ENCODE measurements at regions not wholly inside any gene's neighbourhood (a gene's known extent, or its start where the extent isn't known, plus 50 kb on each side); places are given as distances from the start of the nearest gene placed in this dataset.
"Not testable (repeated sequence)": the region's sequence is repeated elsewhere in the genome, so short reads cannot be mapped to it uniquely, and the experiment has no call there.

- DNase-seq (ENCODE audit: missing footprints); ATAC-seq; intact Hi-C loops (cut with DNase I): not testable (repeated sequence)
Measured at GRCh38 chr4:97141332-97141731, 1001.9 kb downstream of the STPG2 start.

DNA sequence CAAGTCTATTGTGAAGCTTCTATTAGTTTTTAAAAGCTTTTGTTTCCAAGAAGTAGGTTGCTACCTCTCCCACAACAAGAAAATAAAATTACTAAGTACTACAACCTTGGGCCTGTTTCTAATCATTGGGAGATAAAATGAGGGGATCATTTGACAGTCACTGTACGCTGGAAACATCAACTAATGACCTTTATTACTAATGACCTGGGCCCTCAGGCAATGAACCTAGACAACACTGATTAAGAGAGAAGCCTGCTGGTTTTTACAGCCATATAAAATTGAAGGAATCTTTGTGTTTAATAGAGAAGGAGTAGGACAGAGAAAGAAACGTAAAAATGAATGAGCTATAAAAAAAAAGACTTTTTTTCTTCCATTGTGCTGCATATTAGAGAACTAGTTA lies 1000.9 kb downstream of the STPG2 start:
- DNase-seq (ENCODE audit: missing footprints): no peak
- ATAC-seq: no peak
- intact Hi-C loops (cut with DNase I): no loop called here

GRCh38 chr4:97142893-97143292 lies 1000.4 kb downstream of the STPG2 start:
- intact Hi-C loops (cut with DNase I): no loop called here
- ATAC-seq: no peak
- DNase-seq (ENCODE audit: missing footprints): no peak

DNA sequence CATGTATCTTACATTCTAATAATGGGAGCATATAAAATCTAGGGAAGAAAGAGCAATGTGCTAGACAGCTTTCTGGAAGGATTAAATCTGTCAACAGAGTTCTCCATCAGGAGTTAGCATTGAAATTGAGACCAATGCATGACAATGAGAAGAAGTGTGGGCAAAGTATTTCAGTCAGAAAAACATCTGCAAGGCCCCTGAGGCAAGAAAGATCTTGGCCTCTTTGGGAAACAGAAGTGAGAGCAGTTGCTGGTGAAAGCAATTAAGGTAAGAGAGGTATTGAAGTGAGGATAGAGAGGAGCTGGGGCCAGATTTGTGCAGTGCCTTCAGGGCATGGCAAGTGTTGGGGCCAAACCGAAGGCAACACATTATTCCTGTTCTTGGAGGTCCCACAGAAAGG lies 999.1 kb downstream of the STPG2 start:
- DNase-seq (ENCODE audit: missing footprints) (no peak), ATAC-seq (no peak)
- intact Hi-C loops (cut with DNase I): no loop called here

DNA sequence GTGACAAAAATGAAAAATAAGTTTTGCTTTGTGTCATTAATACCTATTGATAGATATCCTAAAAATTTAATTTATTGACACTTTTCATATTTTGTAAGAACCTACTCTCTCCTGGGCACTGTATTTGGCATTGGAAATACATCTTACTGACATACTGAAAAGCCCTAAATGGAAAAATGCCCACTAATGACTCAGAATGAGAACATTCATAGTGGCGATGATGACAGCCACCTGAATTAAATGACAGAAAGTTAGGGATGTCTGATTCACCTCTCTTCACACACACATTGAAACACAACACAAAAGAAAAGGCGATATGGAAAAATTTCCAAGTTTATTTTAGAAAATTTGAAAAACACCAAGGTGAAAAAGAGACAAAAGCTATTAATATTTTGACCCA lies 992.3 kb downstream of the STPG2 start:
- ATAC-seq (no peak), DNase-seq (ENCODE audit: missing footprints) (no peak)
- intact Hi-C loops (cut with DNase I): no loop called here

GRCh38 chr4:97152149-97152548 lies 991.1 kb downstream of the STPG2 start:
- no peak for ATAC-seq
- DNase-seq (ENCODE audit: missing footprints): no peak
- intact Hi-C loops (cut with DNase I): no loop called here

- ATAC-seq: no peak
- DNase-seq (ENCODE audit: missing footprints): no peak
- intact Hi-C loops (cut with DNase I): no loop called here
Measured at GRCh38 chr4:97153042-97153441, 990.2 kb downstream of the STPG2 start.

DNA sequence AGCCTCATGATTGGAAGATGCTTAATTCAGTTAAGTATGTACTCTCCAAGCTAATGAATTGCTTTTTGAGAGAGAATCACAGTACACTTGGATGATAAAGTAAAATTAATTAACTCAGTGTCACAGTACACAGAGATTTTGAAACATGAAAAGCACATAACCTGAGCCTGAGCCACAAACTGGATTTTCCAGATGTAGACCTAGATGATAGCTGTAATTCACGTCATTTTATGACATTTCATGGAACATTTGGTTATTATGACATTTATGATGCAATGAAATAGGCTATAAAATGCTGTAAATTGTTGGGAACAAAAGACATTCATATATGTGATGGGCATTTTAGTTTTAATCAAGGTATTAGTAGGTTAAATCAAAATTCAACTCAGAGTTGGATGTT lies 983.7 kb downstream of the STPG2 start:
- DNase-seq (ENCODE audit: missing footprints): no peak
- intact Hi-C loops (cut with DNase I): no loop called here
- no peak for ATAC-seq

DNA sequence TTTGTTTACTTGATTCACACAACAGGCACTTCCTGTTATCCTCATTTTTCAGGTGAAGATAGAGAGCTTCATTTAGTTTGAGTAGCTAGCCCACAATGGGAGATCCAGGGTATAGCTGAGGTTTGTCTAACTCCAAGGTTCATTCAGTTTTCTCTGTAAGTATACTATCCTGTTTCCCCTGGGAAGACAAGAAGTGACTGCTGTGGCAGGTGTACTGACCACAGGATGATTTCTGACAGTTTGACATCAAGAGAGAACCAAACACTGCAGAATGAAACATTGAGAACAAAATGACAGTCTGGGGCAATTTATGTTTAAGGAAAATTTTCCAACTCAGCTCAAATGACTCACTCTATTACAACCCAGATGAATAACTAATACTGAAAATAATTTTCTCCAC lies 958.0 kb downstream of the STPG2 start:
- no peak for DNase-seq (ENCODE audit: missing footprints)
- no peak for ATAC-seq
- intact Hi-C loops (cut with DNase I): no loop called here

GRCh38 chr4:97197106-97197505 lies 946.2 kb downstream of the STPG2 start:
- intact Hi-C loops (cut with DNase I): no loop called here
- no peak for DNase-seq (ENCODE audit: missing footprints)
- no peak for ATAC-seq

DNA sequence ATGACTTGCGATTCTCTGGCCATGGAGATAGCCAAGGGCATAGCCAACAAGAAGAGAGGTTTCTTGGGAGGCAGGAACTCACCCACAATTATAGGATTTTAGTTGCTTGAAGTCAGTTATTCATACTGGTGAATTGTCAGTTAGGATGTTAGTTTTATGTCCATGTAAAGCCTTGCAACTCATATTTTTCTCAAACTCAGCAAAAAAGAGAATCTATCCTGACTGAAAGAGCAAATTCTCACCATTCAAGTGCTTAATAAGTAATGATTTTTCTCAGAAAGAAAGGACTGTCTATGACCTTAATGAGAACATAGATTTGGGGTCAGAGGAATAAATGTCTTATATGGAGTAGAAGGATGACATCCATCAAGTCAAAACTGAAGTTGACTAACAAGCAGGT lies 934.5 kb downstream of the STPG2 start:
- intact Hi-C loops (cut with DNase I): no loop called here
- DNase-seq (ENCODE audit: missing footprints) (no peak), ATAC-seq (no peak)

DNA sequence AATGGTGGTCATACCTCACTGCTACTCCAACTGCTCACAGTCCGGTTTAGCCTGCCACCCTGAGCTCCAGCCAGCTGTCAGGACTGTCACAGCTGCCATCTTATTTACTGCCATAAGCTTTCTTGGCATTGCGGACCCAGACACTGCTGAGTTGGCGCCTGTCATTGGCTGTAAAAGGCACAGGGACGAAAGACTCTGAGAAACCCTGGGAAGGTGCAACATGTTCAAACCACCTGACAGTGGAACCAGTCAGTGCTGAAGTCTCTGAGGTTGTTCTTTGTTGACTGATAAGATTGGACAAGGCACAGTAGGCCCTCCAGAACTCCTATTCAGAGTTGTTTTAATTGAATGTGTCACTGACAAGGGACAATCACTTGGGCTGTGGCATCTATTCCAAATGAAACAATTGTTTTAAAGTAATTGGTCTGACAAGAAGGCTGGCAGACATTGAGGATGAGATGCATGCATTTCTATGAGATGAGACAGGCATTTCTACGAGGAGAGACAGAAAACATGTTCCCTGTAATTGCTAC lies 927.8 kb downstream of the STPG2 start:
- ATAC-seq (no peak), DNase-seq (ENCODE audit: missing footprints) (no peak)
- intact Hi-C loops (cut with DNase I): no loop called here

- no peak for ATAC-seq
- DNase-seq (ENCODE audit: missing footprints): no peak
- intact Hi-C loops (cut with DNase I): no loop called here
Measured at GRCh38 chr4:97216046-97216445, 927.2 kb downstream of the STPG2 start.

DNA sequence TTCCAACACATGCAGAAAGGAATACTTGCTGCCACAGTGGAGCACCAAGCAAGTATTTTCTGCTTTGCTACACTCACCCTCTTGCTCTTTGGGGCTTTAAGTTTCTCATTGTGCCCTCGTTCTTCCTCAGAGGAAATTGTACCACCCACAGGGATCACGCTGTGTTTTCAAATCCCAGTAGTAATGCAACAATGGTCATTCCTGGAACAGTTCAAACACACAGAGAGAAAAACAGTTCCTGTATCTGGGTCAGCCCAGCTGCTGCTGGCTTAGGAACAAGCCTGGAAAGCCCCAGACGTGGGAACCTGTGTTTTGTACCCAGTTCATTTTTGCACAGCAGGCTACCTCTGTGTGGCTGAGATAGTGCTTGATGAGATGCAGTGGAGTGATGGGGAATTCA lies 907.8 kb downstream of the STPG2 start:
- ATAC-seq (no peak), DNase-seq (ENCODE audit: missing footprints) (no peak)
- intact Hi-C loops (cut with DNase I): no loop called here

DNA sequence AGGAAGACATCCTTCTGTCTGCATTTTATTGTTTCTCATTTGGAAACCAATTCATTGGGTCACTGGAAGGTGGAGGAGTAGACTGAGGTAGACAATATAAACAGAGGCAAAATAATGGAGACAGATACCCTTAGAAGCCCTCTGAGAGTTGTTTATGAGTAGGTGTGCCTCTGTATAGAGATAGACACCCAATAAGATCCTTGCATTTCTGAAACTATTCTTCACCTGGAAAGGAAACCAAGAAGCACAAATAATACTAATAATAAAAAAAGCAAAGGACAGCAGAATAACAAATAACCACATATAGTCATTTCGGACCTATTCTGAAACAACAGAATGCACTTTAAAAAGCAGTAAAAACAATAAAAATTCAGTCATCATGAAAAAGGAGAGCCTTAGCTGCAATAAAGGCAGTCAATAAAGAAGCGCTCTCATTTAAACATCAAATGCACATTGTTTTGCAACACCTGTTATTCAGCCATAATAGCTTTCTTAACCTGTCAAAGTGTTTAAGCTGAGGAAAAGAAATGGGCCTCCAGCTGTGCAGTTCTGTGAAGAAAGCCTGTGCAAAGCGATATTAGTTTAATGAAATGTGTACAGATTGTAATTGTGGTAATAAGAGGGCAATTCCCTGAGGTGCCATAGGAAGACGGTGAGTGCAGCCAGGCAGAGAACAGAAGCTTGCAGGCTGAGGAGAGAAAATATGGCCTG lies 904.2 kb downstream of the STPG2 start:
- DNase-seq (ENCODE audit: missing footprints) (no peak), ATAC-seq (no peak)
- intact Hi-C loops (cut with DNase I): no loop called here

DNA sequence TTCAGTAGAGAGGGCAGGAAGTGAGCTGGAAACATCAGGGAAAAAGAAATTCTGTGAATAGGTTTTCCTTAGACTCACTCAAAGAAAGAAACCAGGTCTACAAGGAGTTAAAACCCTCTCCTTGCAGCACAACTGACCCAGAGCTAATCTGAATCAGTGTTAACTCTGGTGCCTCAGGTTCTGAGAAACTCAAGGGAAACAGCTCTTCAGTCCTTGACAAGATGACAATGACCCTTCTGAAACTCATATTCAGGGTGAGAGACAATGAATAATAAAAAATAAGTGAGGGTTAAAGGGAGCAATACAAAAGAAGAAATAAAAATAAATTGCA lies 903.6 kb downstream of the STPG2 start:
- DNase-seq (ENCODE audit: missing footprints) (no peak), ATAC-seq (no peak)
- intact Hi-C loops (cut with DNase I): no loop called here

- DNase-seq (ENCODE audit: missing footprints) (no peak), ATAC-seq (no peak)
- intact Hi-C loops (cut with DNase I): no loop called here
Measured at GRCh38 chr4:97252615-97253154, 890.6 kb downstream of the STPG2 start.

- intact Hi-C loops (cut with DNase I): no loop called here
Measured at GRCh38 chr4:97262769-97263168, 880.5 kb downstream of the STPG2 start.

DNA sequence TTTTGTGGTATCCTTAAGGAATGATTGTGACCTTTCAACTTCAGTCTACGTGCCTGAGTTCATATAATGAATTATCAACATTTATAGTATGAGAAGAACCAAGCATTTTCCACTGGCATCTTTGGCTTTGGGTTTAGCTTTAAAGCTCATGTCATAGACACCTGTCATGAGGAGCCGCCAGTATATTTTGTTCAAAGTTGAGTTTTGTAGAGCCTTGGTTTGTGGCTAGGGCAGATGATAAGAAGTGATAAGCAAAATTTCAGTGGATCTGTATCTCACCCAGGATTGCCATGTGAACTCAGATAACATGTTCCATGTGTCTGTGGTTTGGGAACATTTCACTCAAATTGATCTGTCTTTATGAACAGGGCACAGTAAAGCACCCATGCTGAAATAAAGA lies 873.2 kb downstream of the STPG2 start:
- DNase-seq (ENCODE audit: missing footprints) (no peak), ATAC-seq (no peak)
- intact Hi-C loops (cut with DNase I): no loop called here

More at GRCh38 chr4:97262769-97263168, 880.5 kb downstream of the STPG2 start:
- DNase-seq (ENCODE audit: missing footprints): no peak
- no peak for ATAC-seq

GRCh38 chr4:97279391-97279790 lies 863.9 kb downstream of the STPG2 start:
- intact Hi-C loops (cut with DNase I): no loop called here
- no peak for ATAC-seq

DNA sequence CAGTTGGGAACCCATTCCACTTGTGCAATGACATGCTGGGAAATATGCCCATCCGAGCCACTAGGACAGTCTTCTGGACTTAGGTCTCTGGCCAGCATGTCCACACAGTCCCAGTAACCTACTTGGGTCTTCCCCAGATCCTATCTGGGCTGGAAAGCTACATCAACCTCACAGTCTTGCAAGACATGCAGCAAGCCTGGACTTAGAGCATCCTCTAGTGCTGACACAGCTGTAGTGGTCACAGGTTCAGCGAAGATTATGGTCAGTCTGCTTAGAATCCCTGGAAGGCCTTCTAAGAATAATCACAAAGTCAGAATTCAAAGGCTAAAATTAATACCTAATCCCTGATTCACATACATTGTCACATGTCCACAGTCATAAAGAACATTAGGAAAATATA lies 842.7 kb downstream of the STPG2 start:
- intact Hi-C loops (cut with DNase I): no loop called here
- ATAC-seq: no peak

More at GRCh38 chr4:97279391-97279790, 863.9 kb downstream of the STPG2 start:
- DNase-seq (ENCODE audit: missing footprints): no peak

More for the DNA sequence above, 842.7 kb downstream of the STPG2 start:
- DNase-seq (ENCODE audit: missing footprints): no peak
